IPS-NIHi7 (cell line): ENCODE measurements at regions not wholly inside any gene's neighbourhood (a gene's known extent, or its start where the extent isn't known, plus 50 kb on each side); places are given as distances from the start of the nearest gene placed in this dataset.
"Not testable (repeated sequence)": the region's sequence is repeated elsewhere in the genome, so short reads cannot be mapped to it uniquely, and the experiment has no call there.

ENCODE experiments used
- DNase-seq: peaks from one replicate; pipeline ENCODE4 v3.0.0; 2012; ENCODE audit warnings: mixed read lengths; ENCODE audit errors: extremely low spot score

GRCh38 chr10:130717083-130717482 lies 580.9 kb downstream of the GLRX3 start:
- no peak for DNase-seq

GRCh38 chr10:130718744-130719447 lies 582.7 kb downstream of the GLRX3 start:
- not testable (repeated sequence) for DNase-seq

- DNase-seq, result no peak
Measured at GRCh38 chr10:130719448-130719752, 583.2 kb downstream of the GLRX3 start.

GRCh38 chr10:130720235-130720634 lies 584.0 kb downstream of the GLRX3 start:
- no peak for DNase-seq

GRCh38 chr10:130721971-130722370 lies 585.8 kb downstream of the GLRX3 start:
- no peak for DNase-seq

- no peak for DNase-seq
Measured at GRCh38 chr10:130723704-130724103, 587.5 kb downstream of the GLRX3 start.

- DNase-seq, result no peak
Measured at GRCh38 chr10:130725474-130725970, 586.0 kb downstream of the TCERG1L start.

GRCh38 chr10:130726996-130727725 lies 584.4 kb downstream of the TCERG1L start:
- no peak for DNase-seq

- no peak for DNase-seq
Measured at GRCh38 chr10:130727766-130728490, 583.6 kb downstream of the TCERG1L start.

- DNase-seq, result no peak
Measured at GRCh38 chr10:130728531-130729215, 582.8 kb downstream of the TCERG1L start.

- DNase-seq, result no peak
Measured at GRCh38 chr10:130729876-130730275, 581.6 kb downstream of the TCERG1L start.

- no peak for DNase-seq
Measured at GRCh38 chr10:130737186-130737585, 574.3 kb downstream of the TCERG1L start.

- peak; percentile 51 for DNase-seq
Measured at GRCh38 chr10:130737621-130738020, 573.9 kb downstream of the TCERG1L start.

- no peak for DNase-seq
Measured at GRCh38 chr10:130739016-130739756, 572.3 kb downstream of the TCERG1L start.

GRCh38 chr10:130739757-130740145 lies 571.8 kb downstream of the TCERG1L start:
- DNase-seq, result no peak

GRCh38 chr10:130740166-130740565 lies 571.4 kb downstream of the TCERG1L start:
- no peak for DNase-seq

GRCh38 chr10:130740915-130741750 lies 570.4 kb downstream of the TCERG1L start:
- no peak for DNase-seq

GRCh38 chr10:130741901-130742855 lies 569.3 kb downstream of the TCERG1L start:
- DNase-seq, result no peak
